CD4-positive, CD25-positive, alpha-beta regulatory T cell (primary cell): ENCODE measurements at regions not wholly inside any gene's neighbourhood (a gene's known extent, or its start where the extent isn't known, plus 50 kb on each side); places are given as distances from the start of the nearest gene placed in this dataset.

Source experiments
- ATAC-seq, 2 donors: fragments of 150-1000 bp; cut with Tn5 transposase; one replicate each; pipeline ENCODE4 v1.10.0; 2021; ENCODE audit warnings: low read depth in 2 of 2, moderate number of reproducible peaks in 2 of 2, moderate library complexity in 1 of 2
- DNase-seq, 3 donors: peaks; one replicate each; pipeline versions ENCODE4 v3.0.0 to v3.0.0-alpha.2; 2012 to 2022; ENCODE audit warnings: mixed read lengths in 1 of 3
- H3K27ac ChIP-seq: one replicate; pipeline ENCODE4 v1.7.0; 2013; ENCODE audit warnings: mild to moderate bottlenecking, low read length; ENCODE audit not compliant: insufficient read depth, poor library complexity, severe bottlenecking
- H3K27me3 ChIP-seq: one replicate; pipeline ENCODE4 v1.7.0; 2013; ENCODE audit warnings: low read length; ENCODE audit not compliant: control insufficient read depth, insufficient read depth
- H3K36me3 ChIP-seq: one replicate; pipeline ENCODE4 v1.7.0; 2013; ENCODE audit warnings: mild to moderate bottlenecking, low read length, moderate library complexity; ENCODE audit not compliant: control insufficient read depth, insufficient read depth
- H3K4me1 ChIP-seq: 2 replicates; pipeline ENCODE4 v1.7.0; 2013; ENCODE audit warnings: mild to moderate bottlenecking, low read length; ENCODE audit not compliant: insufficient read depth, control insufficient read depth, poor library complexity, severe bottlenecking
- H3K4me3 ChIP-seq: one replicate; pipeline ENCODE4 v1.7.0; 2013; ENCODE audit warnings: low read depth, mild to moderate bottlenecking, low read length, moderate library complexity
- H3K9me3 ChIP-seq, 2 experiments: 1 replicate in 1 of 2; 2 replicates in 1 of 2; pipeline ENCODE4 v1.7.0; 2013; ENCODE audit warnings: low read length in 2 of 2, mild to moderate bottlenecking in 1 of 2, moderate library complexity in 1 of 2; ENCODE audit not compliant: control insufficient read depth in 2 of 2
- H3K27ac Mint-ChIP-seq, 3 donors: one replicate each; pipeline ENCODE4 v1.8.0; 2020 to 2022; ENCODE audit warnings: mild to moderate bottlenecking in 3 of 3, mixed read lengths in 3 of 3, moderate library complexity in 2 of 3
- H3K27me3 Mint-ChIP-seq: one replicate; pipeline ENCODE4 v1.8.0; 2022; ENCODE audit warnings: mild to moderate bottlenecking, mixed read lengths
- H3K36me3 Mint-ChIP-seq: one replicate; pipeline ENCODE4 v1.8.0; 2020; ENCODE audit warnings: mixed read lengths
- H3K4me1 Mint-ChIP-seq, 4 donors: one replicate each; pipeline ENCODE4 v1.8.0; 2020 to 2022; ENCODE audit warnings: mixed read lengths in 4 of 4, mild to moderate bottlenecking in 1 of 4
- H3K4me3 Mint-ChIP-seq, 4 donors: one replicate each; pipeline ENCODE4 v1.8.0; 2020 to 2022; ENCODE audit warnings: mild to moderate bottlenecking in 4 of 4, mixed read lengths in 4 of 4, moderate library complexity in 3 of 4
- H3K9me3 Mint-ChIP-seq, 7 donors: one replicate each; pipeline ENCODE4 v1.8.0; 2020 to 2022; ENCODE audit warnings: mixed read lengths in 7 of 7, mild to moderate bottlenecking in 3 of 7, moderate library complexity in 2 of 7

- no peak for ATAC-seq
- Histone ChIP-seq H3K36me3 (no peaks in the 10 kb centered on the region), H3K27me3 (no peaks in the 10 kb centered on the region), H3K4me3 (no peak overlapping the region), H3K27ac (no peak overlapping the region), H3K9me3 (no peaks in the 10 kb centered on the region), H3K4me1 (no peaks in the 10 kb centered on the region)
- Mint-ChIP-seq H3K36me3 (no peaks in the 10 kb centered on the region), H3K4me1 (no peaks in the 10 kb centered on the region), H3K27ac (no peak overlapping the region), H3K27me3 (no peaks in the 10 kb centered on the region), H3K4me3 (no peak overlapping the region), H3K9me3 (peaks cover 0 to 6% (median 0%) of the 10 kb centered on the region in 7 donors)
- no peak for DNase-seq
Measured at GRCh38 chr1:219506473-219506899, 106.4 kb downstream of the ZC3H11B start.

GRCh38 chr1:219505886-219506285, 107.0 kb downstream of the ZC3H11B start:
- H3K36me3 ChIP-seq: no peaks in the 10 kb centered on the region
- no peaks in the 10 kb centered on the region for H3K27me3 ChIP-seq
- no peaks in the 10 kb centered on the region for H3K27me3 Mint-ChIP-seq
- H3K4me3 Mint-ChIP-seq: no peak overlapping the region
- ATAC-seq: no peak
- DNase-seq: no peak
- no peaks in the 10 kb centered on the region for H3K9me3 ChIP-seq
- H3K9me3 Mint-ChIP-seq: peaks cover 0 to 7% (median 0%) of the 10 kb centered on the region in 7 donors
- H3K36me3 Mint-ChIP-seq: no peaks in the 10 kb centered on the region
- no peak overlapping the region for H3K4me3 ChIP-seq
- H3K27ac Mint-ChIP-seq: no peak overlapping the region
- H3K4me1 ChIP-seq: no peaks in the 10 kb centered on the region
- no peaks in the 10 kb centered on the region for H3K4me1 Mint-ChIP-seq
- H3K27ac ChIP-seq: no peak overlapping the region

GRCh38 chr1:219503604-219504003, 109.3 kb downstream of the ZC3H11B start:
- DNase-seq (no peak), ATAC-seq (no peak)
- Histone ChIP-seq H3K4me1 (no peaks in the 10 kb centered on the region), H3K9me3 (no peaks in the 10 kb centered on the region), H3K4me3 (no peak overlapping the region), H3K27me3 (no peaks in the 10 kb centered on the region), H3K36me3 (no peaks in the 10 kb centered on the region), H3K27ac (no peak overlapping the region)
- Mint-ChIP-seq H3K36me3 (no peaks in the 10 kb centered on the region), H3K4me3 (no peak overlapping the region), H3K27ac (no peak overlapping the region), H3K9me3 (peaks cover 0 to 12% (median 0%) of the 10 kb centered on the region in 7 donors), H3K4me1 (no peaks in the 10 kb centered on the region), H3K27me3 (no peaks in the 10 kb centered on the region)

GRCh38 chr1:219500327-219500897, 112.5 kb downstream of the ZC3H11B start:
- Histone ChIP-seq H3K4me3 (no peak overlapping the region), H3K27me3 (no peaks in the 10 kb centered on the region), H3K36me3 (no peaks in the 10 kb centered on the region), H3K27ac (no peak overlapping the region), H3K9me3 (no peaks in the 10 kb centered on the region), H3K4me1 (no peaks in the 10 kb centered on the region)
- no peaks in the 10 kb centered on the region for H3K27me3 Mint-ChIP-seq
- peaks cover 0 to 12% (median 2%) of the 10 kb centered on the region in 7 donors for H3K9me3 Mint-ChIP-seq
- H3K27ac Mint-ChIP-seq: no peak overlapping the region
- H3K36me3 Mint-ChIP-seq: no peaks in the 10 kb centered on the region
- no peak for DNase-seq
- no peak for ATAC-seq
- H3K4me1 Mint-ChIP-seq: no peaks in the 10 kb centered on the region
- no peak overlapping the region for H3K4me3 Mint-ChIP-seq

GRCh38 chr1:219498666-219499065, 114.2 kb downstream of the ZC3H11B start:
- Mint-ChIP-seq H3K36me3 (no peaks in the 10 kb centered on the region), H3K27me3 (no peaks in the 10 kb centered on the region), H3K4me1 (no peaks in the 10 kb centered on the region), H3K9me3 (peaks cover 0 to 9% (median 2%) of the 10 kb centered on the region in 7 donors), H3K4me3 (no peak overlapping the region), H3K27ac (no peak overlapping the region)
- no peaks in the 10 kb centered on the region for H3K4me1 ChIP-seq
- ATAC-seq (no peak), DNase-seq (no peak)
- no peak overlapping the region for H3K27ac ChIP-seq
- no peak overlapping the region for H3K4me3 ChIP-seq
- no peaks in the 10 kb centered on the region for H3K36me3 ChIP-seq
- no peaks in the 10 kb centered on the region for H3K9me3 ChIP-seq
- H3K27me3 ChIP-seq: no peaks in the 10 kb centered on the region

- ATAC-seq (no peak), DNase-seq (no peak)
- H3K9me3 ChIP-seq: no peaks in the 10 kb centered on the region
- H3K36me3 Mint-ChIP-seq: no peaks in the 10 kb centered on the region
- no peak overlapping the region for H3K27ac ChIP-seq
- no peaks in the 10 kb centered on the region for H3K4me1 Mint-ChIP-seq
- H3K27me3 ChIP-seq: no peaks in the 10 kb centered on the region
- no peak overlapping the region for H3K27ac Mint-ChIP-seq
- peaks cover 0 to 7% (median 2%) of the 10 kb centered on the region in 7 donors for H3K9me3 Mint-ChIP-seq
- no peaks in the 10 kb centered on the region for H3K36me3 ChIP-seq
- H3K4me3 Mint-ChIP-seq: no peak overlapping the region
- H3K4me3 ChIP-seq: no peak overlapping the region
- H3K4me1 ChIP-seq: no peaks in the 10 kb centered on the region
- H3K27me3 Mint-ChIP-seq: no peaks in the 10 kb centered on the region
Measured at GRCh38 chr1:219495737-219496408, 117.0 kb downstream of the ZC3H11B start.

GRCh38 chr1:219492717-219493116, 120.2 kb downstream of the ZC3H11B start:
- Histone ChIP-seq H3K27me3 (no peaks in the 10 kb centered on the region), H3K27ac (no peak overlapping the region), H3K4me1 (no peaks in the 10 kb centered on the region), H3K36me3 (no peaks in the 10 kb centered on the region), H3K9me3 (no peaks in the 10 kb centered on the region), H3K4me3 (no peak overlapping the region)
- no peak overlapping the region for H3K4me3 Mint-ChIP-seq
- ATAC-seq: no peak
- H3K9me3 Mint-ChIP-seq: peaks cover 0 to 4% (median 0%) of the 10 kb centered on the region in 7 donors
- H3K27ac Mint-ChIP-seq: no peak overlapping the region
- H3K36me3 Mint-ChIP-seq: no peaks in the 10 kb centered on the region
- no peaks in the 10 kb centered on the region for H3K27me3 Mint-ChIP-seq
- no peak for DNase-seq
- H3K4me1 Mint-ChIP-seq: no peaks in the 10 kb centered on the region

- H3K27ac ChIP-seq: no peak overlapping the region
- Mint-ChIP-seq H3K27me3 (no peaks in the 10 kb centered on the region), H3K27ac (no peak overlapping the region), H3K36me3 (no peaks in the 10 kb centered on the region), H3K4me1 (no peaks in the 10 kb centered on the region), H3K9me3 (peaks cover 0 to 1% (median 0%) of the 10 kb centered on the region in 7 donors), H3K4me3 (no peak overlapping the region)
- no peak overlapping the region for H3K4me3 ChIP-seq
- H3K4me1 ChIP-seq: no peaks in the 10 kb centered on the region
- ATAC-seq: no peak
- DNase-seq: no peak
- no peaks in the 10 kb centered on the region for H3K36me3 ChIP-seq
- H3K27me3 ChIP-seq: no peaks in the 10 kb centered on the region
- no peaks in the 10 kb centered on the region for H3K9me3 ChIP-seq
Measured at GRCh38 chr1:219490566-219490965, 122.3 kb downstream of the ZC3H11B start.
